HUES48 (cell line): ENCODE measurements at regions not wholly inside any gene's neighbourhood (a gene's known extent, or its start where the extent isn't known, plus 50 kb on each side); places are given as distances from the start of the nearest gene placed in this dataset.
A peak's percentile ranks its signal among the peaks of the same experiment; 100 is the strongest.
"Not testable (repeated sequence)": the region's sequence is repeated elsewhere in the genome, so short reads cannot be mapped to it uniquely, and the experiment has no call there.

Experiments
- H3K27ac ChIP-seq: one replicate; pipeline ENCODE4 v1.7.0; 2013; ENCODE audit warnings: low read depth, low read length, inconsistent platforms
- H3K27me3 ChIP-seq: 2 replicates; pipeline ENCODE4 v1.6.1; 2013; ENCODE audit warnings: mild to moderate bottlenecking, low read length; ENCODE audit not compliant: control insufficient read depth, insufficient read depth
- H3K36me3 ChIP-seq: 2 replicates; pipeline ENCODE4 v1.6.1; 2013; ENCODE audit warnings: low read length; ENCODE audit not compliant: control insufficient read depth, insufficient read depth
- H3K4me1 ChIP-seq: 2 replicates; pipeline ENCODE4 v1.6.1; 2013; ENCODE audit warnings: mild to moderate bottlenecking, low read length; ENCODE audit not compliant: control insufficient read depth, insufficient read depth
- H3K4me3 ChIP-seq: 2 replicates; pipeline ENCODE4 v1.5.1; 2013; ENCODE audit warnings: mild to moderate bottlenecking, low read depth, low read length
- H3K9ac ChIP-seq: 2 replicates; pipeline ENCODE4 v1.6.1; 2013; ENCODE audit warnings: mild to moderate bottlenecking, low read depth, low read length, moderate library complexity
- H3K9me3 ChIP-seq: 2 replicates; pipeline ENCODE4 v1.6.1; 2013; ENCODE audit warnings: low read length; ENCODE audit not compliant: control insufficient read depth, insufficient read depth

DNA sequence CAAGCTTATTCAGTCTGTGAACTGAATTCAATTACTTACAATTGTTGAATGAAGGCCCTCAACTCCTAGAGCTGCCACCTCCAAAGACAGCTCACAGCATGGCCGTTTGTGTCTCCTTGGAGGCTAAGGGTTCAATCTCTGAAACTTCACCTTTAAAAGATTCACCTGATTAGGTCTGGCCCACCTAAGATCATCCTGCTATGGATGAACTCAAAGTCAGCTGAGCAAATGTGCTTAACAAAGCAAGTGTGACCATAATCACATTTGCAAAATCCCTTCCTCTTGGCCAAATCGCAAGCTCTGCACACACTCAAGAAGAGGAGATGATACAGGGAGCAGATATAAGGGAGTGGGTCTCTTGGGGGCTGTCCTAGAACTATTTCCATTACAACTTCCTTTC is 105.0 kb upstream of the FAM90A1 start:
- not testable (repeated sequence) for H3K27me3 ChIP-seq, H3K9me3 ChIP-seq, H3K9ac ChIP-seq, H3K27ac ChIP-seq, H3K4me1 ChIP-seq, H3K4me3 ChIP-seq, H3K36me3 ChIP-seq

DNA sequence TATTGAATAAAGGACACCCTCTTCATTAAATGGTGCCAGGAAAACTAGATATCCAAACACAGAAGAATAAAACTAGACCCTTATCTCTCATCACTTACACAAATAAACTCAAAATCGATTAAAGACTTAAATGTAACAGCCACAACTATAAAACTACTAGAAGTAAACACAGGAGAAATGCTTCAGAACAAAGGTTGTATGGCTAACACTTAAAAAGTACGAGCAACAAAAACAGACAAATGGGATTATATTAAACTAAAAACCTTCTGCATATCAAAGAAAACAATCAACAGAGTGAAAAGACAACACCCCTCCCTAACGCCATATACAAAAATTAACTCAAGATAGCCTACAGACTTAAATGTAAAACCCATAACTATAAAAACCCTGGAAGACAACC is 104.7 kb upstream of the CLEC6A start:
- H3K9ac ChIP-seq, H3K36me3 ChIP-seq, H3K9me3 ChIP-seq, H3K27ac ChIP-seq, H3K4me1 ChIP-seq, H3K27me3 ChIP-seq, H3K4me3 ChIP-seq: not testable (repeated sequence)

DNA sequence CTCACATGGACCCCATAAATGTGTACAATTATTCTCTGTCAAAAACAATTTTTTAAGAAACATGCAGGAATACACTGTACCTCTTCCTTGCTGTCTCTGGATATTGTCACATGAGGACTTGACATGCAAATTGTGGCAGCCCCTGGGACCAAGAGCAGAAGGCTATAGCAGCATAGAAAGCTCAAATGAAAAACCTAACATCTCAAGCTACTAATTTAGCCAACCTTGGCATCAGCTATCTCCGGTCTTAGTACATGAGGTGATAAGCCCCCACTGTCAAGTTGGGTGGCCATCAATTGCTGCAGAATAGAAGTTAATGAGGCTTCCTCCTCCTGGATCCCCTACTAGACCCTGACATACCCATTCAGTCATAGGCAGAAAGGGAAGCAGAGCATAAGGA is 101.0 kb upstream of the CLEC6A start:
- not testable (repeated sequence) for H3K36me3 ChIP-seq, H3K9ac ChIP-seq, H3K4me3 ChIP-seq, H3K4me1 ChIP-seq, H3K27ac ChIP-seq, H3K9me3 ChIP-seq, H3K27me3 ChIP-seq

DNA sequence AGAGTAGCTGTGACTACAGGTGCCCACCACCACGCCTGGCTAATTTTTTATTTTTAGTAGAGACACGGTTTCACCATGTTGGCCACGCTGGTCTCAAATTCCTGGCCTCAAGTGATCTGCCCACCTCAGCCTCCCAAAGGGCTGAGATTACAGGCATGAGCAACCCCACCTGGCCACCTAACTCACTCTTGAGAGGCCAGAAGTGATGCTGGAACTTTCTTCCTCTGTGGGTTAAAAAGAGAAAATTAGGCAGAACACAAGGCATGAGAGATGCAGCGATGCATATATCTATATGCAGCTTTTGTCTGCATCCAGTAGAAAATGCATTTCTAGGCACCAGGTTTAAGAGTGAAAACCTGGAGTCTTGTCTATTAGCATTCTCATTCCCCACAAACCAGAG is 100.2 kb upstream of the CLEC6A start:
- not testable (repeated sequence) for H3K27ac ChIP-seq, H3K4me1 ChIP-seq

DNA sequence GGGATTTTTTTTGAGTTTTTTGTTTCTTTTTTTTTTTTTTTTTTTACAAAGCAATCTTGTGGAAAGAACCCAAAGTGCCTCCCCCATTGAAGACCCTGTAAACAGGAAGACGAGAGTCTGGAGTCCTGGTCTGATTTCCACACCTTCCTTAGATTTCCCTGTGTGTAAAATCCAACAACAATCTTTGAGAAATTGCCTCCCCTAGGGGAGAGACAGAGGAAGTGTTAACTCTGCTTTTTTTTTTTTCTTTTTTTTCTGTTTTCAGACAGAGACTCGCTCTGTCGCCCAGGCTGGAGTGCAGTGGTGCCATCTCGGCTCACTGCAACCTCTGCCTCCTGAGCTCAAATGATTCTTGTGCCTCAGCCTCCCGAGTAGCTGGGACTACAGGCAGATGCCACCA is 82.0 kb upstream of the CLEC6A start:
- not testable (repeated sequence) for H3K27ac ChIP-seq, H3K4me1 ChIP-seq, H3K27me3 ChIP-seq, H3K9ac ChIP-seq, H3K4me3 ChIP-seq, H3K9me3 ChIP-seq, H3K36me3 ChIP-seq

More for the DNA sequence above, 100.2 kb upstream of the CLEC6A start:
- not testable (repeated sequence) for H3K4me3 ChIP-seq, H3K9ac ChIP-seq, H3K36me3 ChIP-seq, H3K9me3 ChIP-seq, H3K27me3 ChIP-seq

DNA sequence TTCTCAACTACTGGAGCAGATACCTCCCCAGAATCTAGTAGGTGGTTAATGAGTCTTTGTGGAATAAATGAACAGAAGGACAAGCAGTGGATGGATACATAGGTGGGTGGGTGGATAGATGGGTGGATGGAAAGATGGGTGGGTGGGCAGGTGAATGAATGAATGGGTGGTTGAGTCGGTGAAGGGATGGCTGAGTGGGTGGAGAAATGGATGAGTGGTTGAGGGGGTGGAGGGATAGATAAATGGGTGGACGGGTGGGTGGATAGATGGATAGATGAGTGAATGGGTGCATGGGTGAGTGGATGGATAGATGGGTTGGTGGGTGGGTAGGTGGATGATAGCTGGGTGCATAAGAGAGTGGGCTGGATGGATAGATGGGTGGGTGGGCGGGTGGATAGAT is 80.6 kb upstream of the CLEC6A start:
- not testable (repeated sequence) for H3K9me3 ChIP-seq, H3K27ac ChIP-seq, H3K27me3 ChIP-seq, H3K4me1 ChIP-seq, H3K36me3 ChIP-seq, H3K9ac ChIP-seq, H3K4me3 ChIP-seq

DNA sequence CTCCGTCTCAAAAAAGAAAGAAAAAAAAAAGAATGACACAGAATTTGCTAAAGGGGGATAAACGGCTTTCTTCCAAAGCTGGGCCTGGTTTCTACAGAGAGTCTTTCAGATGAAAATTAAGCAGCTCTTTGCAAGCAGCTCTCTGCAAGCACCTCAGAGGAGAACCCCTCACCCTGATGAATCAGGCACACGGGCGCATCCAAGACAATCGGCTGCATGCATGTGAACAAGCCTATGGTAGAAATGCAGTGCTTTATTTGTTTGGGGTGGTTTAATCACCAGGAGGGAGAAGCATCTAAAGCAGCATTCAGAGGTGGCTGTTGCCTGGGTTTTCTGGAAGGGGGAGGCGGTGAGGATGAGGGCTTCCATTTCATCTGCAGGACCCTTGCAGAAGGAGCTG is 78.0 kb upstream of the CLEC6A start:
- H3K27me3 ChIP-seq, H3K9ac ChIP-seq, H3K4me3 ChIP-seq, H3K4me1 ChIP-seq, H3K9me3 ChIP-seq, H3K36me3 ChIP-seq: not testable (repeated sequence)
- peak overlapping the region; percentile 50 for H3K27ac ChIP-seq

DNA sequence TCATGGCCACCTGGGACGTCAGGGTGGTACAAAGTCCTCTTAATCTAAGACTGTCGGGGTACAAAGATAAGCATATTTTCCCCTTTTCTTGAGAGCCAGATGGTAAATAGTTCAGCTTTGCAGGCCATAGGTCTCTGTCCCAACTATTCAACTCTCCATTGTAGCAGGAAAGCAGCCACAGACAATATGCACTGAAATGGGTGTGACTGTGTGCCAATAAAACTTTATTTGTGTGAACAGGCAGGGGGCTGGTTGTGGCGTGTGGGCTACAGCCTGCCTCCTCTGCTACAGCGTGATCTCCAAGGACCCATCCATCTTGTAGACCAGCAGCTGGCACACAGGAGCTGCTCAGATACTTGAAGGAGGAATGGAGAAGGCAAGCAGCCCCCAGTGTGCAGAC is 73.2 kb upstream of the CLEC6A start:
- H3K27ac ChIP-seq, H3K9me3 ChIP-seq, H3K4me1 ChIP-seq, H3K36me3 ChIP-seq, H3K27me3 ChIP-seq, H3K9ac ChIP-seq, H3K4me3 ChIP-seq: not testable (repeated sequence)

DNA sequence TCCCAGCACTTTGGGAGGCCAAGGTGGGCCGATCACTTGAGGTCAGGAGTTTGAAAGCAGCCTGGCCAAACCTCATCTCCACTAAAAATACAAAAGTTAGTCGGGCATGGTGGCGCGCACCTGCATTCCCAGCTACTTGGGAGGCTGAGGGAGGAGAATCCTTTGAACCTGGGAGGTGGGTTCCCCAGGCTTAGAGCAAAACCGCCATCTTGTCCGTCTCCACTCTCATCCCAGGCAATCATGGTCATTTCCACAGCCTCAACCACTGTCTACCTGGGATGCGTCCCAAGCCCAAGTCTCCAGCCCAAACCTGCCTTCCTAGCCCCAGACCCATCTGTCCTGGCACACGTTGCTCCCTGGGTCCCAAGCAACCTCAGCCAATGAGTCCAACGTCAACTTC is 71.1 kb upstream of the CLEC6A start:
- H3K9ac ChIP-seq, H3K9me3 ChIP-seq, H3K36me3 ChIP-seq, H3K27me3 ChIP-seq, H3K4me3 ChIP-seq, H3K4me1 ChIP-seq, H3K27ac ChIP-seq: not testable (repeated sequence)

DNA sequence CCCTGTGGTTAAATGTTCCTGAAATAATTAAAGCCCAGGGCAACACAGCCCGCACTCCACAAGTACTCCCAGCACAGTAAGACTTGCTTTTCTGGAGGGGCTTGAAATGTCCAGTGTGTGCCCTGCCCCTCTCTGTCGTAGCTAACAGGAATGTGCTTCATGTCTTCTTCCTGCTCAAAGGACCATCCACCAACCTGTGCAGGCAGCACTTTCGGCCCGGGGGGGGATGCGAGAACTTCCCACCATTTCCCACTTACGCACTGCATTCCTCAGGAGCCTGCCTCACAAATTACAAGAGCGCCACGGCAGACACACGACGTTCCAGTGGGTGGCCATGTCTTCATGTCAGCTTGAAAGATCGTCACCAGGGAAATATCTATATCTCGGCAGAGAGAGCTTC is 70.3 kb upstream of the CLEC6A start:
- not testable (repeated sequence) for H3K4me3 ChIP-seq, H3K4me1 ChIP-seq, H3K9me3 ChIP-seq, H3K27me3 ChIP-seq, H3K36me3 ChIP-seq, H3K9ac ChIP-seq, H3K27ac ChIP-seq

DNA sequence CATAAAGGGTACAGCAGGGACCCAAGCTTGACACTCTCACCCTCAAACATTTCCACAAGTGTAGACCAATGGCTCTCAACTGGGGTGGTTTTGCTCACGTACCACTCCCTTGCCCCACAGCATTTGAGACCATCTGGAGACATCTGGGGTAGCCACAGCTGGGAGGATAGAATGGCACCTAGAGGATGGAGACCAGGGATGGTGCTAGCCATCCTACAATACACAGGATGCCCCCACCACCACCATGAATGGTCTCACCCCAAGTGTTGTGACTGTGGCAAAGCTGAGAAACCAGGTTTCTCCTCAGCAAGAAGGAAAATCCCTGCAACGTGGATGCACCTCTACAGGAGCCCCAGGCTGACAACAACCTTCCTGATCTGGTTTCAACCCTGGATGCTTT is 69.1 kb upstream of the CLEC6A start:
- H3K9me3 ChIP-seq, H3K4me3 ChIP-seq, H3K27me3 ChIP-seq, H3K9ac ChIP-seq, H3K27ac ChIP-seq, H3K36me3 ChIP-seq, H3K4me1 ChIP-seq: not testable (repeated sequence)

DNA sequence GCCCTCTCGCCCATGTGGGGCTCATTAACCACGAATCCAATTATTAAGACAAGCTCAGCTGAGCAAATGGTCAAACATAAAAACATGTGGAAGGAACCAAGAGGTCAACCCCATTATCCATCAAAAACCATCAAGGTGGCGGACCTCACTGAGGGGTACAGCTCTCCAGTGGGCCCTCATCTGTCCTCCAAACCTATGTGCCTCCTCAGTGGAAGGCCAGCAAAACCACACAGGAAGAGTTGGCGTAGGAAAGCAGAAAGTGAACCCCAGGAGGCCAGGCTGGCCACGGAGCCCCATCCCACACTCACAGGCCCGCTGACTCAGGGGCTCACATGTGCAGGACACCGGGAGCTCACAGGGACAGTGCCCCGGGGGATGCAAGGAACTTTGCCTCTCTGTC is 66.5 kb upstream of the CLEC6A start:
- H3K4me3 ChIP-seq, H3K27ac ChIP-seq, H3K27me3 ChIP-seq: not testable (repeated sequence)

More for the DNA sequence above, 66.5 kb upstream of the CLEC6A start:
- H3K4me1 ChIP-seq, H3K36me3 ChIP-seq, H3K9ac ChIP-seq, H3K9me3 ChIP-seq: not testable (repeated sequence)
